ENCODE measurements at regions not wholly inside any gene's neighbourhood (a gene's known extent, or its start where the extent isn't known, plus 50 kb on each side); places are given as distances from the start of the nearest gene placed in this dataset.

DNA sequence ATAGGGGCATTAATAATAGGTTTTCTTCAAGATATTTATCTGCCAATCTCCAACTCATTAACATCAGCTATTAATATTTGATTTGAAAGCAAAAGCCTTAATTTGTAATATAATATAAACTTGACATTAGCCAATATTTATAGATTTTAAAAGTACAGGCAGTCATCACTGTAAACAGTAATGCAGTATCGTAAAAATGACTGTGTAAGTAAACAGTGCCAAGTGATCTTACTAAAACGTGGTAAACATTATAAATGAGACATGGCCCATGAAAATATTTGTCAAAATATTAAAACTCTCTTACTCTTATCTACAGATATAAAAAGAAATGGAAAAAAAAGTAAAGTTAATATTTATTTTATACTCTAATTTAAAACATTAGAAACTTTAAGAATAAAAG is 101.6 kb upstream of the EPHA6 start:
- Histone ChIP-seq H4K20me1 (ENCODE audit: control insufficient read depth, insufficient read depth, low read length, poor library complexity, severe bottlenecking) (no peaks in the 10 kb centered on the region), H3K4me1 (ENCODE audit: control insufficient read depth in 2 of 2, insufficient read depth in 2 of 2, low read length in 2 of 2) (no peaks in the 10 kb centered on the region), H2AFZ (ENCODE audit: insufficient read depth, low read depth, low read length, poor library complexity, severe bottlenecking) (no peak overlapping the region), H3K4me2 (replicated peaks; ENCODE audit: low read depth, low read length, poor library complexity, severe bottlenecking) (no peak overlapping the region), H3K4me3 (ENCODE audit: control extremely low read depth in 1 of 5, extremely low read depth in 1 of 5, insufficient read depth in 1 of 5, low read depth in 2 of 5, low read length in 4 of 5) (no peak overlapping the region), H3K27me3 (replicated peaks in 1 of 4; ENCODE audit: control extremely low read depth in 1 of 4, control insufficient read depth in 3 of 4, insufficient read depth in 4 of 4, low read length in 3 of 4) (no peaks in the 10 kb centered on the region), H3K79me2 (ENCODE audit: control insufficient read depth, insufficient read depth, low read length) (no peaks in the 10 kb centered on the region), H3K27ac (ENCODE audit: low read length in 2 of 2) (no peak overlapping the region), H3K36me3 (replicated peaks in 1 of 2; ENCODE audit: control extremely low read depth in 1 of 2, control insufficient read depth in 1 of 2, extremely low read depth in 1 of 2, insufficient read depth in 2 of 2, low read length in 1 of 2) (no peaks in the 10 kb centered on the region), H3K9me3 (ENCODE audit: control extremely low read depth in 1 of 3, control insufficient read depth in 2 of 3, insufficient read depth in 1 of 3, low read length in 2 of 3) (no peaks in the 10 kb centered on the region), H3K9ac (ENCODE audit: low read length) (no peak overlapping the region)
- ChIA-PET CTCF (no interaction called here), POLR2A (no interaction called here)
- Mint-ChIP-seq H3K9me3 (ENCODE audit: insufficient read depth) (peaks cover 8% of the 10 kb centered on the region), H3K4me3 (no peak overlapping the region), H3K4me1 (no peaks in the 10 kb centered on the region), H3K27me3 (no peaks in the 10 kb centered on the region), H3K27ac (no peak overlapping the region)
- no CpG with 5 or more reads among the region's 2 CpGs for WGBS (ENCODE audit: insufficient coverage)
- intact Hi-C loops (cut with micrococcal nuclease), result no loop called here
- no peak for TF ChIP-seq EZH2 (IDR thresholded peaks at IDR 0.05; ENCODE audit: borderline replicate concordance, insufficient read depth, low read depth, low read length, poor library complexity, severe bottlenecking)
- no peak for TF ChIP-seq CTCF (IDR thresholded peaks at IDR 0.05)
- DNase-seq (no peak), ATAC-seq (ENCODE audit: low read depth) (no peak)

GRCh38 chr3:96719921-96720320 is 94.5 kb upstream of the EPHA6 start:
- H3K9ac ChIP-seq (ENCODE audit: low read length), result no peak overlapping the region

More at GRCh38 chr3:96719921-96720320, 94.5 kb upstream of the EPHA6 start:
- H3K27me3 Mint-ChIP-seq, result no peaks in the 10 kb centered on the region
- no peaks in the 10 kb centered on the region for H3K4me1 Mint-ChIP-seq
- no peaks in the 10 kb centered on the region for H3K9me3 ChIP-seq (ENCODE audit: control extremely low read depth in 1 of 3, control insufficient read depth in 2 of 3, insufficient read depth in 1 of 3, low read length in 2 of 3)
- ChIA-PET CTCF (no interaction called here), POLR2A (no interaction called here)
- H3K27me3 ChIP-seq (replicated peaks in 1 of 4; ENCODE audit: control extremely low read depth in 1 of 4, control insufficient read depth in 3 of 4, insufficient read depth in 4 of 4, low read length in 3 of 4), result no peaks in the 10 kb centered on the region
- no peak overlapping the region for H3K27ac Mint-ChIP-seq
- WGBS (ENCODE audit: insufficient coverage), result no CpG with 5 or more reads among the region's 3 CpGs
- no peak overlapping the region for H3K4me3 Mint-ChIP-seq
- H3K4me3 ChIP-seq (ENCODE audit: control extremely low read depth in 1 of 5, extremely low read depth in 1 of 5, insufficient read depth in 1 of 5, low read depth in 2 of 5, low read length in 4 of 5), result no peak overlapping the region
- no peaks in the 10 kb centered on the region for H4K20me1 ChIP-seq (ENCODE audit: control insufficient read depth, insufficient read depth, low read length, poor library complexity, severe bottlenecking)
- H2AFZ ChIP-seq (ENCODE audit: insufficient read depth, low read depth, low read length, poor library complexity, severe bottlenecking), result no peak overlapping the region
- no peaks in the 10 kb centered on the region for H3K9me3 Mint-ChIP-seq (ENCODE audit: insufficient read depth)
- intact Hi-C loops (cut with micrococcal nuclease), result no loop called here
- DNase-seq (no peak), ATAC-seq (ENCODE audit: low read depth) (no peak)
- TF ChIP-seq EZH2 (IDR thresholded peaks at IDR 0.05; ENCODE audit: borderline replicate concordance, insufficient read depth, low read depth, low read length, poor library complexity, severe bottlenecking), result no peak
- no peak for TF ChIP-seq CTCF (IDR thresholded peaks at IDR 0.05)
- no peaks in the 10 kb centered on the region for H3K4me1 ChIP-seq (ENCODE audit: control insufficient read depth in 2 of 2, insufficient read depth in 2 of 2, low read length in 2 of 2)
- H3K36me3 ChIP-seq (replicated peaks in 1 of 2; ENCODE audit: control extremely low read depth in 1 of 2, control insufficient read depth in 1 of 2, extremely low read depth in 1 of 2, insufficient read depth in 2 of 2, low read length in 1 of 2), result no peaks in the 10 kb centered on the region
- no peak overlapping the region for H3K4me2 ChIP-seq (replicated peaks; ENCODE audit: low read depth, low read length, poor library complexity, severe bottlenecking)
- H3K27ac ChIP-seq (ENCODE audit: low read length in 2 of 2), result no peak overlapping the region
- no peaks in the 10 kb centered on the region for H3K79me2 ChIP-seq (ENCODE audit: control insufficient read depth, insufficient read depth, low read length)

All from B cell (primary cell).